HG03108 (cell line): ENCODE measurements at regions not wholly inside any gene's neighbourhood (a gene's known extent, or its start where the extent isn't known, plus 50 kb on each side); places are given as distances from the start of the nearest gene placed in this dataset.

Source experiments
- ATAC-seq: cut with Tn5 transposase; IDR thresholded peaks from one replicate; pipeline ENCODE4 v1.9.1; 2021; ENCODE audit warnings: moderate library complexity; ENCODE audit not compliant: unreplicated experiment

GRCh38 chr22:48254311-48254873 lies 1491.9 kb downstream of the TBC1D22A start:
- ATAC-seq = no peak

GRCh38 chr22:48253573-48253972 lies 1491.1 kb downstream of the TBC1D22A start:
- ATAC-seq = no peak

DNA sequence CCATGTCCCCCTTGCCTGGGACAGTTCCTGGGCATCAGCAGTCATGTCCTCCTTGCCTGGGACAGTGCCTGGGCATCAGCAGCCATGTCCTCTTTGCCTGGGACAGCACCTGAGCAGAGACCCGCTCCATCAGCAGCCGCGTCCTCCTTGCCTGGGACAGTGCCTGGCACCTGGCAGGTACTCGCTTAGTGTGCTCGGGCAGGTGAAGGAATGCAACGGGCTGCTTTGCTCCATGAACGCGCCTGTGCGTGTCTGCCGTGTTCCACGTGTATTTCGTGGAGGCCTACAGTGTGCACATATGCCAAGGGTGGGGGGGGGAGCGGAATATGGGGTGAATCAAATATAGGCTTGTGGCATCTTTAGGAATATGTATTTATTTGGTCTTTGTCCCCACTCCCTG lies 1490.7 kb downstream of the TBC1D22A start:
- no peak for ATAC-seq

GRCh38 chr22:48251629-48252028 lies 1489.2 kb downstream of the TBC1D22A start:
- ATAC-seq = no peak

DNA sequence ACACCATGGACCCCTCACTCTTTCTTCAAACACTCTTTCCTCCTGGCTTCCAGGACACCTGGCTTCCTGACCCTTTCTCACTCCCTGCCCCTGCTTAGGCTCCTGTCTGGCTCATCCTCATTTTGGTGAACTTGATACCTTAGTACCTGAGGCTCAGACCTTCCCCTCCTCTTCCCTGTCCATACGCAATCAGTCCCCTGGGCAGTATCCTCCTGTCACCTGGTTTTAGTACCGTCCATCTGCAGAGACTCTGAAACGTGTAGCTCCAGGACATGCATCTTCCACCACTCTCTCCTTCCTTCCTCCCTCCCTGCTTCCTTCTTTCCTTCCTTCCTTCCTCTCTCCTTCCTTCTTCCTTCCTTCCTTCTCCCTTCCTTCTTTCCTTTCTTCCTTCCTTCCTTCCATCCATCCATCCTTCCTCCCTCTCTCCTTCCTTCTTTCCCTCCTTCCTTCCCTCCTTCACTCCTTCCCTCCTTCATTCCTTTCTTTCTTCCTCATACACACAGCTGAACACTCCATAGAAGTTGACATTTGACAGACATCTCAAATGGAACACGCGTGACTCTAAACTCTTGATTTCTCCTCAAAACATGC lies 1488.6 kb downstream of the TBC1D22A start:
- ATAC-seq = no peak

- ATAC-seq = no peak
These were observed 1487.9 kb downstream of the TBC1D22A start for GRCh38 chr22:48250286-48250895.

GRCh38 chr22:48249713-48250268 lies 1487.3 kb downstream of the TBC1D22A start:
- ATAC-seq = no peak

GRCh38 chr22:48248901-48249455 lies 1486.5 kb downstream of the TBC1D22A start:
- ATAC-seq = no peak

GRCh38 chr22:48247829-48248228 lies 1485.4 kb downstream of the TBC1D22A start:
- no peak for ATAC-seq

DNA sequence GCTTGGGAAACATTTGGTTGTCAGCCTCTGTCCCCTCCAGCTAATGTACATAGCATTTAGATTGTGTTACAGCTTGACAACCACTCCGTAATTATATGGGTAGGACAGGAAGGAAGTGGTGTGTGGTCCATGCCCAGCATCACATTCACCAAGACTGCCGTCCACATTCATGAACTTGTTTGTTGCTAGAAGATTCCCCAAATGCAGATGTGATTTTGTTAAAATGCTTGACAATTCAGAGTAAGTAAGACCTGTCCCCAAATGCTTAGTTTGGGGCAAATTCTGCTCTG lies 1482.7 kb downstream of the TBC1D22A start:
- no peak for ATAC-seq

GRCh38 chr22:48244388-48245195 lies 1482.1 kb downstream of the TBC1D22A start:
- no peak for ATAC-seq

- no peak for ATAC-seq
These were observed 1480.0 kb downstream of the TBC1D22A start for GRCh38 chr22:48242461-48242864.

GRCh38 chr22:48241658-48242057 lies 1479.2 kb downstream of the TBC1D22A start:
- no peak for ATAC-seq

DNA sequence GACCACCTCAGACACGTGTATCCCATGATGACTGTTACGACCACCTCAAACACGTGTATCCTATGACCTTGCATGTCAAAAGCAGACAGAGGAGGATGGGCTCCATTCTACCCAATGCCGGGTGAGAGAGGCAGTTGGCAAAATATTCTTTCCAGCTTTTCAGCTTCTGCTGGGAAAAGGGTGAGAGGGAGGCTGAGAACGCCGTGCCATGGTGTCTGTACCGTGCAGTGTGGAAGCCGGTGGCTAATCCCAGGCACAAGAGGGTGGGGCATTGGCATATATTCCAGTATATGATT lies 1478.4 kb downstream of the TBC1D22A start:
- ATAC-seq = no peak

GRCh38 chr22:48240148-48240934 lies 1477.9 kb downstream of the TBC1D22A start:
- ATAC-seq = no peak

GRCh38 chr22:48239461-48240147 lies 1477.2 kb downstream of the TBC1D22A start:
- ATAC-seq = no peak

DNA sequence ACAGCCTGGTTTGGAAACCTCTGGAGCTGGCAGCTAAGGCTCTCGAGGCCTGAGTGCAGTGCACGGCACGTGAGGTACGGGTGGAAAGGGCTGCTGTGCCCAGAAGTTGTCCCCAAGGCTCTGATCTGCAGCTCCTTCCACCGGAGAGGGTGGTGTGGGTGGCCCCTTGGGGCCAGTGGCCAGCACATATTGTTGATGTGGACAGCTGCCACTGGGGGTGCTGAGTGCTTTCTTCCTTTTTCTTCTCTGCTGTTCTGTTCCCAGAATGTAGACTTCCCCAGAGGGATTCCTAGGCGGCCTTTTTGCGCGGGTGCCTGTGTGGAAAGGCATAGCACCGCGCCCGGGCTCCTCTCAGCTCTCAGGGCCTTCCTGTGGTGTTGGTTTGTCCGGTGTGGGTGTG lies 1476.5 kb downstream of the TBC1D22A start:
- no peak for ATAC-seq

DNA sequence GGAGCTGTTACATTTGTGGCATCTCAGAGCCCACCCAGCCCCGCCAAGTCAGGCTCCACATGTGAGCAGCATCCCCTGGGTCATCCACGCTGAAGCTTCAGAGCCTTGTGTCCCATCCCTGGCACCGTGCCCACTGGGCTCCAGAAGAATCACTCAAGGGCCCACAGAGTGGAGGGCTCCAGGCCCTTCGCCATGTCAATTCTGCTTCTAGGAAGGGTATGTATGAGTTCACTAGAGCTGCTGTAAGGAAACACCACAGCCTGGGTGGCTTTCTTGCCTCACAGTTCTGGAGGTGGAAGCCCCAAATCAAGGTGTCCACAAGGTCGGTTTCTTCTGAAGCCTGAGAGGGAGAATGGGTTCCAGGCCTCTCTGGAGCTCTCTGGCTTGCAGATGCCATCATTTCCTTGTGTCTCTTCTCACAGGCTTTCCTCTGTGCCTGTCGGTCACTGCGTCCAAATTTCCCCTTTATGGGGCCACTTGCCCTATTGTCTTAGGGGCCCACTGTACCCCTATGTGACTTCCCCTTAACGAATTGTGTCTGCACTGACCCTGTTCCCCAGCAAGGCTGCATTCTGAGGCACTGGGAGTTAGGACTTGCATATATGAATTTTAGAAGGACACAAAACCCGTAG lies 1476.0 kb downstream of the TBC1D22A start:
- ATAC-seq = no peak

- ATAC-seq = no peak
These were observed 1475.2 kb downstream of the TBC1D22A start for GRCh38 chr22:48237466-48238283.
